ENCODE measurements at regions not wholly inside any gene's neighbourhood (a gene's known extent, or its start where the extent isn't known, plus 50 kb on each side); places are given as distances from the start of the nearest gene placed in this dataset.

GRCh38 chr1:82800721-82801120 is 1000.0 kb downstream of the ADGRL2 start:
- H3K9me3 ChIP-seq (ENCODE audit: severe bottlenecking) = no peaks in the 10 kb centered on the region
- no peak overlapping the region for H3K4me3 ChIP-seq (ENCODE audit: severe bottlenecking)
- H3K36me3 ChIP-seq (ENCODE audit: low read depth) = no peaks in the 10 kb centered on the region
- no peak overlapping the region for H3K27ac ChIP-seq (ENCODE audit: poor library complexity, severe bottlenecking)
- ATAC-seq (ENCODE audit: low read depth) (no peak), DNase-seq (ENCODE audit: low spot score) (no peak)
- H3K4me1 ChIP-seq (ENCODE audit: insufficient read depth, poor library complexity, severe bottlenecking) = no peaks in the 10 kb centered on the region
- TF ChIP-seq CTCF (IDR thresholded peaks at IDR 0.05; ENCODE audit: poor library complexity, severe bottlenecking) = no peak
- H3K27me3 ChIP-seq (ENCODE audit: insufficient read depth, poor library complexity, severe bottlenecking) = no peaks in the 10 kb centered on the region

- Histone ChIP-seq H3K9me3 (ENCODE audit: severe bottlenecking) (no peaks in the 10 kb centered on the region), H3K27ac (ENCODE audit: poor library complexity, severe bottlenecking) (no peak overlapping the region), H3K36me3 (ENCODE audit: low read depth) (no peaks in the 10 kb centered on the region), H3K4me1 (ENCODE audit: insufficient read depth, poor library complexity, severe bottlenecking) (no peaks in the 10 kb centered on the region), H3K27me3 (ENCODE audit: insufficient read depth, poor library complexity, severe bottlenecking) (no peaks in the 10 kb centered on the region), H3K4me3 (ENCODE audit: severe bottlenecking) (no peak overlapping the region)
- no peak for DNase-seq (ENCODE audit: low spot score)
- ATAC-seq (ENCODE audit: low read depth) = no peak
- TF ChIP-seq CTCF (IDR thresholded peaks at IDR 0.05; ENCODE audit: poor library complexity, severe bottlenecking) = no peak
These were observed 998.5 kb downstream of the ADGRL2 start for GRCh38 chr1:82799261-82799660.

GRCh38 chr1:82795508-82796149 is 994.9 kb downstream of the ADGRL2 start:
- TF ChIP-seq CTCF (IDR thresholded peaks at IDR 0.05; ENCODE audit: poor library complexity, severe bottlenecking) = no peak
- H3K27me3 ChIP-seq (ENCODE audit: insufficient read depth, poor library complexity, severe bottlenecking) = no peaks in the 10 kb centered on the region
- H3K4me3 ChIP-seq (ENCODE audit: severe bottlenecking) = no peak overlapping the region
- no peaks in the 10 kb centered on the region for H3K4me1 ChIP-seq (ENCODE audit: insufficient read depth, poor library complexity, severe bottlenecking)
- no peaks in the 10 kb centered on the region for H3K9me3 ChIP-seq (ENCODE audit: severe bottlenecking)
- no peak overlapping the region for H3K27ac ChIP-seq (ENCODE audit: poor library complexity, severe bottlenecking)
- ATAC-seq (ENCODE audit: low read depth) (no peak), DNase-seq (ENCODE audit: low spot score) (no peak)
- no peaks in the 10 kb centered on the region for H3K36me3 ChIP-seq (ENCODE audit: low read depth)

- no peaks in the 10 kb centered on the region for H3K4me1 ChIP-seq (ENCODE audit: insufficient read depth, poor library complexity, severe bottlenecking)
- no peaks in the 10 kb centered on the region for H3K36me3 ChIP-seq (ENCODE audit: low read depth)
- H3K4me3 ChIP-seq (ENCODE audit: severe bottlenecking) = no peak overlapping the region
- H3K27ac ChIP-seq (ENCODE audit: poor library complexity, severe bottlenecking) = no peak overlapping the region
- no peaks in the 10 kb centered on the region for H3K9me3 ChIP-seq (ENCODE audit: severe bottlenecking)
- no peaks in the 10 kb centered on the region for H3K27me3 ChIP-seq (ENCODE audit: insufficient read depth, poor library complexity, severe bottlenecking)
- ATAC-seq (ENCODE audit: low read depth) = no peak
- no peak for DNase-seq (ENCODE audit: low spot score)
- TF ChIP-seq CTCF (IDR thresholded peaks at IDR 0.05; ENCODE audit: poor library complexity, severe bottlenecking) = no peak
These were observed 991.4 kb downstream of the ADGRL2 start for GRCh38 chr1:82792151-82792550.

GRCh38 chr1:82790556-82790955 is 989.8 kb downstream of the ADGRL2 start:
- Histone ChIP-seq H3K4me1 (ENCODE audit: insufficient read depth, poor library complexity, severe bottlenecking) (no peaks in the 10 kb centered on the region), H3K27ac (ENCODE audit: poor library complexity, severe bottlenecking) (no peak overlapping the region), H3K27me3 (ENCODE audit: insufficient read depth, poor library complexity, severe bottlenecking) (no peaks in the 10 kb centered on the region), H3K36me3 (ENCODE audit: low read depth) (no peaks in the 10 kb centered on the region), H3K4me3 (ENCODE audit: severe bottlenecking) (no peak overlapping the region), H3K9me3 (ENCODE audit: severe bottlenecking) (no peaks in the 10 kb centered on the region)
- TF ChIP-seq CTCF (IDR thresholded peaks at IDR 0.05; ENCODE audit: poor library complexity, severe bottlenecking) = no peak
- no peak for DNase-seq (ENCODE audit: low spot score)
- ATAC-seq (ENCODE audit: low read depth) = no peak
